Liver (tissue), 8 donors: ENCODE measurements at regions not wholly inside any gene's neighbourhood (a gene's known extent, or its start where the extent isn't known, plus 50 kb on each side); places are given as distances from the start of the nearest gene placed in this dataset.

Source experiments
- DNase-seq: peaks from one replicate; pipeline ENCODE4 v3.0.0-alpha.2; 2017; ENCODE audit warnings: low spot score
- H3K27ac ChIP-seq, 2 donors: one replicate each; pipeline ENCODE4 v1.7.0; 2013; ENCODE audit warnings: inconsistent platforms in 2 of 2, low read length in 2 of 2, control low read depth in 1 of 2, low read depth in 1 of 2, mild to moderate bottlenecking in 1 of 2
- H3K27me3 ChIP-seq, 4 donors: one replicate each; pipeline versions ENCODE4 v1.6.1 to v1.7.0; 2013; ENCODE audit warnings: low read length in 3 of 4, inconsistent platforms in 1 of 4, mild to moderate bottlenecking in 1 of 4, moderate library complexity in 1 of 4; ENCODE audit not compliant: control insufficient read depth in 4 of 4, insufficient read depth in 4 of 4
- H3K36me3 ChIP-seq, 4 donors: one replicate each; pipeline versions ENCODE4 v1.6.1 to v1.7.0; 2013; ENCODE audit warnings: low read length in 3 of 4, mild to moderate bottlenecking in 3 of 4, low read depth in 1 of 4, moderate library complexity in 1 of 4; ENCODE audit not compliant: control insufficient read depth in 4 of 4, insufficient read depth in 3 of 4
- H3K4me1 ChIP-seq, 4 donors: one replicate each; pipeline versions ENCODE4 v1.6.1 to v1.7.0; 2013; ENCODE audit warnings: low read length in 3 of 4, mild to moderate bottlenecking in 3 of 4, moderate library complexity in 1 of 4; ENCODE audit not compliant: control insufficient read depth in 4 of 4, insufficient read depth in 4 of 4
- H3K4me3 ChIP-seq, 3 donors: one replicate each; pipeline versions ENCODE4 v1.6.1 to v1.7.0; 2013; ENCODE audit warnings: low read length in 3 of 3, control low read depth in 1 of 3, low read depth in 1 of 3, mild to moderate bottlenecking in 1 of 3
- H3K9ac ChIP-seq, 2 donors: one replicate each; pipeline ENCODE4 v1.7.0; 2013; ENCODE audit warnings: low read length in 2 of 2, mild to moderate bottlenecking in 2 of 2, moderate library complexity in 2 of 2, control low read depth in 1 of 2, low read depth in 1 of 2
- H3K9me3 ChIP-seq, 4 donors: one replicate each; pipeline versions ENCODE4 v1.6.1 to v1.7.0; 2013; ENCODE audit warnings: low read length in 3 of 4; ENCODE audit not compliant: control insufficient read depth in 4 of 4
- EGR1 ChIP-seq, 2 donors: IDR thresholded peaks; 2 replicates each; pipeline ENCODE4 v1.6.1; 2016 to 2018; ENCODE audit warnings: antibody characterized with exemption in 2 of 2, low read depth in 2 of 2
- FOXA1 ChIP-seq: IDR thresholded peaks from 2 replicates; pipeline ENCODE4 v1.6.1; 2016; ENCODE audit warnings: antibody characterized with exemption
- HNF4A ChIP-seq, 2 donors: conservative IDR thresholded peaks; 2 replicates each; pipeline ENCODE4 v1.6.1; 2016; ENCODE audit warnings: antibody characterized with exemption in 2 of 2, mild to moderate bottlenecking in 2 of 2
- JUND ChIP-seq, 2 donors: IDR thresholded peaks; 2 replicates each; pipeline ENCODE4 v1.6.1; 2016; ENCODE audit warnings: antibody characterized with exemption in 2 of 2
- NR2F2 ChIP-seq: IDR thresholded peaks from 2 replicates; pipeline ENCODE4 v1.6.1; 2016; ENCODE audit warnings: antibody characterized with exemption
- RAD21 ChIP-seq, 2 donors: IDR thresholded peaks; 2 replicates each; pipeline ENCODE4 v1.6.1; 2016; ENCODE audit warnings: antibody characterized with exemption in 2 of 2, mild to moderate bottlenecking in 2 of 2
- RXRA ChIP-seq, 2 donors: IDR thresholded peaks; 2 replicates each; pipeline ENCODE4 v1.6.1; 2017 to 2018; ENCODE audit warnings: antibody characterized with exemption in 2 of 2, mild to moderate bottlenecking in 1 of 2
- TAF1 ChIP-seq: conservative IDR thresholded peaks from 2 replicates; pipeline ENCODE4 v1.6.1; 2016; ENCODE audit warnings: antibody characterized with exemption, mild to moderate bottlenecking
- WGBS: extraction: QIAGEN DNeasy Blood & Tissue Kit; methylation state at CpG from one replicate; pipeline ENCODE4 v1.1.7; 2013; 5-methylcytosine and 5-hydroxymethylcytosine counted together
- TF ChIP-seq, protein P1 (sequence below): IDR thresholded peaks from 2 replicates; pipeline ENCODE4 v1.6.1; 2016; ENCODE audit warnings: antibody characterized with exemption, mild to moderate bottlenecking
- TF ChIP-seq, protein P2 (sequence below): IDR thresholded peaks from 2 replicates; pipeline ENCODE4 v1.6.1; 2016; ENCODE audit warnings: antibody characterized with exemption
- TF ChIP-seq, protein P3 (sequence below): fragments of 150-350 bp; IDR thresholded peaks from 2 replicates; pipeline ENCODE4 v1.5.1; 2017; ENCODE audit warnings: improper control_type of control experiment, low read depth, low read length; ENCODE audit not compliant: missing input control
- donor health status: healthy.
- donor health status: healthy.
- donor health status: healthy.
- donor health status: healthy.
- donor health status: healthy.

DNA sequence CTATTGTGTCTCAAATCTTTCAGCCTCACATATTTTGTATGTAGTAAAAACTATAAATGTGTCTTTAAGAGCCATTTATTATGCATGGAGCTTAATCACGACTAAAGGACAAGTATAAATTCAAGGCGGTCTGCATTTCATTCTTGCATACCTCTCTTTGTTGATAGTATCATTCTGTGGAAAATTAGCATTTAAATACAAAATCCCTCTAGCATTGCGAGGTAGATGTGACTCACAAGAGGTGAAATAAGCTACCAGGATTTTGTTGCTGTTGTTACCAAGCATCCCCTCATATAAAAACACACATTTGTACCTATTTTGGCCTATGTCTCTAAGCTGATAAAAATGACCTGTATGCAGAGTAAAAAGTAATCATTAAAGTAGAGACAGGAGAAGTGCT, 537.4 kb upstream of the LUZP2 start:
- Histone ChIP-seq H3K4me1 (no peaks in the 10 kb centered on the region), H3K9me3 (peaks cover 0 to 2% (median 0%) of the 10 kb centered on the region in 4 donors), H3K27me3 (no peaks in the 10 kb centered on the region), H3K9ac (no peak overlapping the region), H3K4me3 (no peak overlapping the region), H3K36me3 (peaks cover 0 to 2% (median 0%) of the 10 kb centered on the region in 4 donors), H3K27ac (no peak overlapping the region)
- DNase-seq, result no peak
- 59% methylated on average over 3 of the region's 3 CpGs for WGBS
- TF ChIP-seq, protein P1, sequence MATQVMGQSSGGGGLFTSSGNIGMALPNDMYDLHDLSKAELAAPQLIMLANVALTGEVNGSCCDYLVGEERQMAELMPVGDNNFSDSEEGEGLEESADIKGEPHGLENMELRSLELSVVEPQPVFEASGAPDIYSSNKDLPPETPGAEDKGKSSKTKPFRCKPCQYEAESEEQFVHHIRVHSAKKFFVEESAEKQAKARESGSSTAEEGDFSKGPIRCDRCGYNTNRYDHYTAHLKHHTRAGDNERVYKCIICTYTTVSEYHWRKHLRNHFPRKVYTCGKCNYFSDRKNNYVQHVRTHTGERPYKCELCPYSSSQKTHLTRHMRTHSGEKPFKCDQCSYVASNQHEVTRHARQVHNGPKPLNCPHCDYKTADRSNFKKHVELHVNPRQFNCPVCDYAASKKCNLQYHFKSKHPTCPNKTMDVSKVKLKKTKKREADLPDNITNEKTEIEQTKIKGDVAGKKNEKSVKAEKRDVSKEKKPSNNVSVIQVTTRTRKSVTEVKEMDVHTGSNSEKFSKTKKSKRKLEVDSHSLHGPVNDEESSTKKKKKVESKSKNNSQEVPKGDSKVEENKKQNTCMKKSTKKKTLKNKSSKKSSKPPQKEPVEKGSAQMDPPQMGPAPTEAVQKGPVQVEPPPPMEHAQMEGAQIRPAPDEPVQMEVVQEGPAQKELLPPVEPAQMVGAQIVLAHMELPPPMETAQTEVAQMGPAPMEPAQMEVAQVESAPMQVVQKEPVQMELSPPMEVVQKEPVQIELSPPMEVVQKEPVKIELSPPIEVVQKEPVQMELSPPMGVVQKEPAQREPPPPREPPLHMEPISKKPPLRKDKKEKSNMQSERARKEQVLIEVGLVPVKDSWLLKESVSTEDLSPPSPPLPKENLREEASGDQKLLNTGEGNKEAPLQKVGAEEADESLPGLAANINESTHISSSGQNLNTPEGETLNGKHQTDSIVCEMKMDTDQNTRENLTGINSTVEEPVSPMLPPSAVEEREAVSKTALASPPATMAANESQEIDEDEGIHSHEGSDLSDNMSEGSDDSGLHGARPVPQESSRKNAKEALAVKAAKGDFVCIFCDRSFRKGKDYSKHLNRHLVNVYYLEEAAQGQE, result no peak
- TF ChIP-seq, protein P2, sequence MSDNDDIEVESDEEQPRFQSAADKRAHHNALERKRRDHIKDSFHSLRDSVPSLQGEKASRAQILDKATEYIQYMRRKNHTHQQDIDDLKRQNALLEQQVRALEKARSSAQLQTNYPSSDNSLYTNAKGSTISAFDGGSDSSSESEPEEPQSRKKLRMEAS, result no peak
- no peak for TF ChIP-seq RAD21 (IDR thresholded peaks at IDR 0.05)
- TF ChIP-seq TAF1, result no peak
- TF ChIP-seq, protein P3, sequence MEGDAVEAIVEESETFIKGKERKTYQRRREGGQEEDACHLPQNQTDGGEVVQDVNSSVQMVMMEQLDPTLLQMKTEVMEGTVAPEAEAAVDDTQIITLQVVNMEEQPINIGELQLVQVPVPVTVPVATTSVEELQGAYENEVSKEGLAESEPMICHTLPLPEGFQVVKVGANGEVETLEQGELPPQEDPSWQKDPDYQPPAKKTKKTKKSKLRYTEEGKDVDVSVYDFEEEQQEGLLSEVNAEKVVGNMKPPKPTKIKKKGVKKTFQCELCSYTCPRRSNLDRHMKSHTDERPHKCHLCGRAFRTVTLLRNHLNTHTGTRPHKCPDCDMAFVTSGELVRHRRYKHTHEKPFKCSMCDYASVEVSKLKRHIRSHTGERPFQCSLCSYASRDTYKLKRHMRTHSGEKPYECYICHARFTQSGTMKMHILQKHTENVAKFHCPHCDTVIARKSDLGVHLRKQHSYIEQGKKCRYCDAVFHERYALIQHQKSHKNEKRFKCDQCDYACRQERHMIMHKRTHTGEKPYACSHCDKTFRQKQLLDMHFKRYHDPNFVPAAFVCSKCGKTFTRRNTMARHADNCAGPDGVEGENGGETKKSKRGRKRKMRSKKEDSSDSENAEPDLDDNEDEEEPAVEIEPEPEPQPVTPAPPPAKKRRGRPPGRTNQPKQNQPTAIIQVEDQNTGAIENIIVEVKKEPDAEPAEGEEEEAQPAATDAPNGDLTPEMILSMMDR, result no peak
- no peak for TF ChIP-seq RXRA (IDR thresholded peaks at IDR 0.05)
- no peak for TF ChIP-seq JUND (IDR thresholded peaks at IDR 0.05)
- TF ChIP-seq FOXA1, result no peak
- TF ChIP-seq EGR1 (IDR thresholded peaks at IDR 0.05; ENCODE audit: low read depth in 2 of 2), result no peak

DNA sequence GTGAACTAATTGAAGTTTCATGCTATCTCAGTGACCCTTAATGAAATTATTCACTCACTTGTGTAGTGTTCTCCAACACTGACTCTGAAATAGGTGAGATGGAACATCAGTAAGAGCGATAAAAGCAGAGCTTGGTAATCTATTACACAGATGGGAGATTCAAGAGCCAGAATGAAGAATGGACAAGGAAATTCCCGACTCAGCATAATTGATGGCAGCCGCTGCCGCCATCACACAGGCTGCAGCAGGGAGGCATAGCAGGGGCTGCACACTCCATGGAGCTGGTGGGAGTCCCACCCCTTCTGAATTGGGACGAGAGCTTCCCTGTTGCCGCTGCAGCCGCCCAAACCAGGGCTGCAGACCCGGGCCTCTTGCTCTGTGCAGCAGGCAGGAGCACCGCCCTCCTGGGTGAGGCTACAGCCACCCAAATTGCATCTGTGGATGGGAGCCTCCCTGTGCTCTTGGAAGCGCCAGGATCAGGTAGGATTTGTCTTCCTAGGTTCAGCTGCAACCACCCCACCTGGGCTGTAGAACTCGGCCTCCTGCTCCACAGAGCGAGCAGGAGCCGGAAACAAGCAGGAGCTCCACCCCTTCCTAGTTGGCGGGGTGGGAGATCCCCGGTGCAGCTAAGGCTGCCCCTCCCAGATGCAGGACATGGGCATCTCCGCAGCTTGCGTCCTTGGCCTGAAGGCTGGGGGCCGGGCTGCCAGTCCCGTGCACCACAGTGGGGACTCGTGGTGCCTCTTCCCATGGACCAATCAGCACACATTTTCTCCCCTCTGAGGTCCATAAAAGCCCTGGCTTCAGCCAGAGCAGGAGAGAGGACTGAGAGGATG, 535.1 kb upstream of the LUZP2 start:
- no peak for TF ChIP-seq RXRA (IDR thresholded peaks at IDR 0.05)
- TF ChIP-seq HNF4A (conservative IDR thresholded peaks at IDR 0.05), result no peak
- TF ChIP-seq, protein P3, result no peak
- TF ChIP-seq FOXA1, result no peak
- TF ChIP-seq RAD21 (IDR thresholded peaks at IDR 0.05), result no peak
- TF ChIP-seq, protein P2, result no peak
- no peak for TF ChIP-seq NR2F2
- TF ChIP-seq JUND (IDR thresholded peaks at IDR 0.05), result no peak
- no peak for DNase-seq
- Histone ChIP-seq H3K27ac (no peak overlapping the region), H3K36me3 (peaks cover 0 to 2% (median 0%) of the 10 kb centered on the region in 4 donors), H3K4me3 (no peak overlapping the region), H3K27me3 (no peaks in the 10 kb centered on the region), H3K4me1 (no peaks in the 10 kb centered on the region), H3K9ac (no peak overlapping the region), H3K9me3 (peaks cover 0 to 2% (median 0%) of the 10 kb centered on the region in 4 donors)
- WGBS, result 84% methylated on average over 20 of the region's 20 CpGs
